ENCODE measurements at regions not wholly inside any gene's neighbourhood (a gene's known extent, or its start where the extent isn't known, plus 50 kb on each side); places are given as distances from the start of the nearest gene placed in this dataset.
"Not testable (repeated sequence)": the region's sequence is repeated elsewhere in the genome, so short reads cannot be mapped to it uniquely, and the experiment has no call there.

DNA sequence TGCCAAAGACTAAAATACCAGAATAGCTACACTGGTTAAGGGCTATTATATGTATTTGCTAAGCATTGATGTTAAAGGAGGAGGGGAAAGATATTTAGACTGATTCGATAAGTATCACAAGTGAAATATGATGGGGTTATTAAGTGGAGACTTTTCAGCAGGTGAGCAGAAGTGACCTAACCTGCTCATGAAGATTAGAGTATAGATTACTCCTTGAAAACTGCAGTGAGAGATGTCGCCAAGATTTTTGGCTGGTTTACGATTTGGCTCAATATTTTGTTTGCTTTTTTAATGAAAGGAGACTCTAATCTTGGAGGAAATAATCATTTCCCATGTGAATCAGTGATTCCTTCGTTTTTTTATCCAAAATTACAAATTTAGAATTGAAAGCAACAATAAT, 1279.5 kb upstream of the TENM4 start:
- no peak for DNase-seq

DNA sequence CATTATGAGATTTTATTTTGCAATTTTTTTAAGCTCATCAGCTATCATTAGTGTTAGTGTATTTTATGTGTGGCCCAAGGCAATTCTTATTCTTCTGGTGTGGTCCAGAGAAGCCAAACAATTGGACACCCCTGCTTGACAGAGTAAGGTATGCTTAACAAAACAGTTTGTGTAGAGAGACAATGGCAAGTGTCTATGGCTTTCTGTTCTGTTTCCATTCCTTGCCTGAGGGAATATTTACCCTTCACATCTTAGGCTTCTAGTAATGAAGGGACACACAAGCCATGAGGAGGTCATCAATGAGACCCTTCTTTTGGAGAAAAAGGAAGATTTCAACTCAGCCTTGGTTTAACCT, 1278.4 kb upstream of the TENM4 start:
- no peak for DNase-seq

DNA sequence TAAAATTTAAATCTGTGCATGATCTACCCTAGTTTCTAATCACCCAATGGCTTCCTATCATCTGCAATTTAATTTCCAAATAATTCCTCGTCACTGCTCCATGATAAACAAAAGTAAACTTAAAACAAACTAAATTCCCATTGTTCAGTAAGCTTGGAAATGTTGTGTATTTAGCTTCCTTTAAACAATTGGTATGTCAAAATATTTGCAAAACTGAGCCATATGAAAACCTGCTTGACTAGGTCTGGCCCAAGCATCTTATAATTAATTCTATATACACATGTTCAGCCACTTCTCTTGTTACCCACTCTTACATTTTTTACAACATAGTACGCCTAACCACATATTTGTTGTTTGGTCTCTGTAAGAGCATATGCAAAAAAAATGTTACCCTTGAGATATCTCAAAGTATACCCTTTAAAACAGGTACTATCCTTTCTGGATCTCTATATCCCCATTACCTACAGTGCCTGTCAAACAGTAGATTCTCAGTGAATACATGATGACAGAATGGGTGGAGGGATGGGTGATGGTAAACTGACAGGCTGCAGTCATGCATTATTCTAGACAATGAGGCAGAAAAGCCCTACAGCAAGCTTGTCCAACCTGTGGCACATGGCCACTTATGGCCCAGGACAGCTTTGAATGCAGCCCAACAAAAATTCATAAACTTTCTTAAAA, 1277.9 kb upstream of the TENM4 start:
- no peak for DNase-seq

DNA sequence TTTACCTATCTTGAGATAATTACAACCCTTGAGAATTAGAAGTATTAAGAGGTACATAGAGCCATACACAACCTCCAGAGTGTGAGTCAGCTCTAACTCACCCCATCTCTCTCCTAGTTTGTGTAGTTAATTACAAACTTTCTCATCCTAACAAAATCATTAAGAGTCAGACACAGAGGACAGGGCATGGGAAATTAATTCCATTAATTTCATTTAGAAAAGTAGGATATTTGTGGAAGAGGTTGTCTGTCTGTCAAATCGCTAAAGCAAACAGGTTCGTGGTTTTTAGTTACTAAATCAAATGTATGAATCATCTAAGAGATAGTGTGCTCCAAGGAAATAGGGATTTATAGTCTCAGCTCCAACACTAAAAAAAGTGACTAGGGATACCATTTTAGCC, 1261.4 kb upstream of the TENM4 start:
- DNase-seq = no peak

DNA sequence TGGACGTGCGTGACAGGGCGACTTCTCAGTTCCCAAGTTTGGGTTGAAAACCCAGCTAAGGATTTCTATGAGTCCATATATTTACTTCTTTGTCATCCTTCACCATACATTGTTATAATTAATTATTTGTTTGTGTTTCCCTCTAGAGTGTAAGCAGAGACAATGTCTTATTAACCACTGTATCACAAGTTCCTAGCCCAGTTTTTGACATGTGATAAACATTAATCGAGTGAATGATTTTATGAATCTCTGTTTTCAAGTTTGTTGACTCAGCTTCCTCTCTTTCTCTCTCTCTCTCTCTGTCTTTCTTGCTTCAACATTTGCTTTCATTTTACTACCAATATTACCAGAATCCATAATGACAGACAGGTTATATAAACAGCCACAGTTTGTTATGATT, 1259.6 kb upstream of the TENM4 start:
- no peak for DNase-seq

DNA sequence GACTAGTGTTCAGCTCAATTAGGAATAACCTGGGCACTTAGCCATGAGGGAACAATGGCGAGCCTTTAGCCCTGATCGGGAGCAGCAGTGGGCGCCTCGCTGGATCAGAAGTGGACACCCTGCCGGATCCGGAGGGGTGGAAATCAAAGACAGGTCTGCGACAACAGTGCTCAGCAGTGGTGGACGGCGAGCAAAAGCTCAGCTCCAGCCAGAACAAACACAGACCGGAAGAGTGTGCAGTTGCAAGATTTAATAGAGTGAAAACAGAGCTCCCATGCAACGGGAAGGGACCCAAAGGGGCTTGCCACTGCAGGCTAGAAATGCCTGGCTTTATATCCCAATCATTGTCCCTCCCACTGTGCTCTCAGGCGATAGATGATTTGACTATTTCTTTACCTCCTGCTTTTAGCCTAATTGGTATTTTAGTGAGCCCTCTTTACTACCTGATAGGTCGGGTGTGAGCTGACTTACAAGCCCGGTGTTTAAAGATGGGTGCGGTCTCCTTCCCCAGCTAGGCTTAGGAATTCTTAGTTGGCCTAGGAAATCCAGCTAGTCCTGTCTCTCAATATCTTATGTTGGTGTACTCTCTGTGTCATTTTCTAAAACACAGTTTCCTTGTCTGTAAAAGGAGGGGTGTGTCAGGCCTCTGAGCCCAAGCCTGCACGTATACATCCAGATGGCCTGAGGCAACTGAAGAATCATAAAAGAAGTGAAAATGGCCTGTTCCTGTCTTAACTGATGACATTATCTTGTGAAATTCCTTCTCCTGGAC, 1258.8 kb upstream of the TENM4 start:
- DNase-seq = not testable (repeated sequence)

DNA sequence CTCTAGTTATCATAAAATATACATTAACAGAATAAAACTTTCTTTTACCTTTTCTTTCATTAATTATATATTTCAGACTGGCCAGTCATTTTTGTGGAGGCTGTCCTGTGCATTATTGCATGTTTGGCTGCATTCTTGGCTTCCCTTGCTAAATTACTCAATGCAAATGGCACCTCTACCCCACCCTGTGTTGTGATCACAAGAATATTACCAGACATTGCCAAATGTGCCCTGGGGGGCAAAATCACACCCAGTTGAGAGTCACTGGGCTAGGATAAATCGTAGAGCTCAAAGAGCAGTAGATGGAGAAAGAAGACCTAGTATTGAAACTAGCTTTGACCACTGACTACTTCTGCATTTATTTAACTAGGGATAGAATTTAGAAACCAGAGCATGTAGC, 1257.8 kb upstream of the TENM4 start:
- no peak for DNase-seq

DNA sequence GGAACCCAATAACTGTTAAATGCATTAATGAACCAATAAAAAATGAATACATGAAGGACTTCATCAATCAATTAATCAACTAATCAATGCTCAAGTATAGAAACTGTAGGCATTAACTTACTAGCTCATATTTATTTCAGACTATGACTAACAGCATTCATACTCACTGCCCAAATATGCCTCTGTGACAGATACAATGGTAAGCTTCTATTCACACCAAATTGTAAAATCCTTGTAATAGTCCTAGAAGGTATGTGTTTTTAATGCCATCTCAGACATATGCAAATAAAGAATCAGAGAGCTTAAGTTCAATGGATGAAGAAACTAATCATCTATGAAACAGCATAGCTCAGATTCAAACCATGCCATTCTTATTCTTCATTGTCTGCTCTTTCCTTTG, 1253.6 kb upstream of the TENM4 start:
- DNase-seq = no peak

DNA sequence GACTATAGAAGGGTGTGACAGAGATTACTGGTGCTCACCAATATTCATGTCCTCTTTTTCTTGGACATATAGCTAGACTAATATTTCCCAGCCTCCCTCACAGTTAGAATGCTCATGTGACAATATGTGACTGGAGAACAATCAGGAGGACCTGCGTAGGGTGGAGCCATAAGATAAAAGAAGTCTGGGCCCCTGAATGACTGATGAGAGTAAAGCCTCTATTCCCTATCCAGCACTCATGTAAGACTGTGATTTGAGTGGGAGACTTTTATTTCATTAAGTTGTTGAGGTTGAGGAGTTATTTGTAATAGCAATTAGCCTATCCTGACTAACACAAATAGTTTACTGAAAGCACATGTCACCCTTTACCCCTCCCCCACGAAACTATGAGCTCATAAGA, 1247.1 kb upstream of the TENM4 start:
- no peak for DNase-seq

DNA sequence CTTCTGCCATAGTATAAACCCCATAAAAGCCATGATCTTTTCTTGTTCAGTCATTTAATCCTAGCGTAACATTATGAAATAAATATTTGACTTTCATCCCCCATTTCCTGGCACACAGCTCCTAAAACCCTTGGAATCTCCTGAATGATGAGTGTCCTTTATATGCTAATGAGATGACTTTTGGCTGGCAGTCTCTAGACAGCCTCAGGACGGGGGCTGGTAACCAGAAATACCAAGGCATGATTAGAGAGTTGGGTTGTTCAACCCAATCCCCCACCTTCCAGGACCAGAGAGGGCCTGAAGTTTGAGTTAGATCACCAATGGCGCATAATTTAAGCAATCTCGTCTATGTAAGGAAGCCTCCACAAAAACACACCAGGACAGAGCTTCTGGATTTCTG, 1246.1 kb upstream of the TENM4 start:
- DNase-seq = no peak

DNA sequence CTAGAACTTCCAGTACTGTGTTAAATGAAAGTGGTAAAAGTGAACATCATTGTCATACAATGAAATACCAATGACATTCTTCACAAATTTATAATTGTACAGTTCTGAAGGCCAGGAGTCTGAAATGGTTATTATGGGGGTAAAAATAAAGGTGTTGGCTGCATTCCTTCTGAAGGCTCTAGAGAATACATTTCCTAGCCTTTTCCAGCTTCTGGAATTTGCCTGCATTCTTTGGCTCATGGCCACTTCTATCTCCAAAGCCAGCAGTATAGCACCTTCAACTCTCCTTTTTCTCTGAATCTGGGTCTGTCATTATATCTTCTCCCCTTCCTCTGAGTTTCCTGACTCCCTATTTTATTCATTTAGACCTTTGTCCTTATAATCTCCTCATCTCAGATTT, 1232.7 kb upstream of the TENM4 start:
- DNase-seq = no peak

DNA sequence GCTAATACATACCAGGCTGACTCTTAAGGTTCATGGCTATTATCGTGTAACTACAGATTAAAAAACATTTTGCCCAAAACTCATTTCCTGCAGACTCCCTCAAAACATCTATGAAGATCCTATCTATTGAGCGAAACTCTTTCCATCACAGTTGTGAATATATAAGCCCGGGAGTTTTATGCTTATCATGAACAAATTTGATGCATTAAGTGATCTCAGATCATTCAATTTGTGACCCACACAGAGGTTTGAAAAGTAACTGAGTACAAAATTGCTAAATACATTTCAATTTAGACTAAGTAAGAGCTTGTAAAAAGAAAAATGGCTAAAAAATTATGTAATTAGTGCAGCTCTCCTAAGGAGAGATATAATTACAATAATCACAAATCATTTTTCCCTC, 1228.8 kb upstream of the TENM4 start:
- DNase-seq = no peak

DNA sequence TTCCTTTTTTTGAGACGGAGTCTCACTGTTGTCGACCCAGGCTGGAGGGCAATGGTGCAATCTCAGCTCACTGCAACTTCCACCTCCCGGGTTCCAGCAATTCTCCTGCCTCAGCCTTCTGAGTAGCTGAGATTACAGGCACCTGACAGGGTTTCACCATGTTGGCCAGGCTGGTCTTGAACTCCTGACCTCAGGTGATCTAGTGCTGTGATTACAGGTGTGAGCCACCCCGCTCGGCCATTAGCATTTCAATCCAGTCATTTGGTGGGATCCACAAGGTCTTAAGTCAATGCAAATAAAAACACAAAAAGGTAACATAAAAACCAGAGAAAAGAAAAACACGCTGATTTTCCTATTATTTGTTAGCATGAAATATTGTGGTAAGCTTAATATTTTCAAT, 1227.2 kb upstream of the TENM4 start:
- no peak for DNase-seq

DNA sequence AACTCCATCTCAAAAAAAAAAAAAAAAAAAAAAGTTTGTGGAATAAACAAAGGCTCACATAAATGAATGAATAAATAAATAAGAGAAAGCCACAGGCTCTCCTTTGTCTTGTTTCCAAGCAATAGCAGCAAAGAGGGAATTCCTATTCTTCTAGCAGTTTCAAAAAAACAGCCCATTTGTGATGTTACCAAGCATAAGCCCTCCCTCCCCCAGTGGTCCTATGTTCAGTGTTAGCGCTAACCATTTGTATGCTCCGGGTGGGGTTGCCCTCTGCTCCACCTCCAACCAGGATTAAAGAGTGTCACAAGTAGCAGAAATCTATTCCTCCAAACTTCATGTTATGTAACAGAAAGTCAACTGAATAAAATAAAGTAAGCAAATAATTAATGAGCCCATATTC, 1215.0 kb upstream of the TENM4 start:
- no peak for DNase-seq

DNA sequence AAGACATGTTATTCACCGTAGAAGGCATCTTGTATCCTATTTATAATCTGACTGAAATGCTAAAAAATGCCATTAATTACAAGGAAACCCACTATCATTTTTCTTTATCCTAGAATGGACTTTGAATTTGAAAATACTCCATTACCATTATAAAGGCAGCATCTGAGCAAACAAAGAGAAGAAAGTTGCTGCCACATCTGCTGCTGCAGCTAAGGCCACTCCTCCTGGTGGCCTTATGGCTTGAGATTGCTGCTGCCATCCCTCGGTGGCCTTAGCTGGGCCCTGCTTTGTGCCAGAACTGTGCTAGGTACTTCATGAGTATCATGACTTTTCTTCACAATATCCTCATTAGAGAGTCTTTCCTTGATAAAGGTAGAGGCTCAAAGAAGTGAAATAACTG, 1210.1 kb upstream of the TENM4 start:
- DNase-seq = no peak

DNA sequence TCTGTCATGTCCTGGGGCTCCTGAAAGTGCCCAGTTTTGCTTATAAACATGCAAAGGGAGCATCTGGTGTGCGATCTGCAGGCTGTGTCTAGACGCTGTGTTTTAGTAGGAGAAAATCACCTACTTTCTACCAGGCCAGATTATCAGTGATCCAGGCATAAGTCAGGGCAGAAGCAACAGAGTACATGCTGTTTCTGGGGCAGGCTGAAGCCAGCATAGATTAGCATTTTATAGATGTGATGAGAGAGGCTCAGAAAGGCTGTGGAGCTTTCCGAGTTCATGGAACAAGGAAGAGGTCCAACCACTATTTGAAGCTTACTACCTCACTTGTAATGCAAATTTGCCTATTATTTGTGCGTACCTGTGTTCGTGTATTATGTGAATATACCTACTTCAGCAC, 1208.4 kb upstream of the TENM4 start:
- no peak for DNase-seq

DNA sequence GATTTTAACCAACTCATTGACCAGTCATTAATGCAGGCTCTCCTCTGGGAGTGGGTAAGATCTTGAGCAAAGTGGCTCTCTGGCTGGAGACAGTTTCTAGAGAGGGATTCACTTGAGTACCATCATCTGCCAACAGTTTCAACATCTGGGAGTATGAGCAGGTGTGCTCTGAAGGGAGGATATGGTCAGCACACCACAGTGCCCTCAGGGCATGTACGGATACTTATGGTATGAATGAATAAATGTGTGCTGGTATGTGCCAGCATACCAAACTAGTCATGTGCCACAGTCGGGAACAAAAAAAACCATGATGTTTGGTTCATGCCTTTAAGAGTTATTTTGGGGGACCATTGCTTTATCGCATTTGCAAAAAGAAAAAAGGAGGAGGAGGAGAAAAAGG, 1197.5 kb upstream of the TENM4 start:
- DNase-seq = no peak

DNA sequence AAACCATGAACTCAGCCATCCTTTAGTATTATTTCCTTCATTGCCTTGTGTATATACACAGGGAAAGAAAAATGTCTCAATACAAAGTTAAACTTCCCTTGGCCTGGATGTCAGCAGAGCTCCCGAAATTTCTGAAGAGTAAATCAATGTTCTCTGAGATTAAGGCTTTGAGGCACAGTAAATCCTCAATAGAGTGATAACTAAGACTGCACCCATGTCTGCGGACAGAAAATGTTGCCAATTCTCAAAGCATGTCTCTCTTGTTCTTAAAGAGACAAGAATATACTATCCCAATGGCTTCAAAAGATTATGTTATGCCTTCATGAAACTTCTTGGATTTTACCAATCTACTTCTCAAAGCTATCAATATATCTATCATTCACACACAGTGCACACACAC, 1196.7 kb upstream of the TENM4 start:
- no peak for DNase-seq

DNA sequence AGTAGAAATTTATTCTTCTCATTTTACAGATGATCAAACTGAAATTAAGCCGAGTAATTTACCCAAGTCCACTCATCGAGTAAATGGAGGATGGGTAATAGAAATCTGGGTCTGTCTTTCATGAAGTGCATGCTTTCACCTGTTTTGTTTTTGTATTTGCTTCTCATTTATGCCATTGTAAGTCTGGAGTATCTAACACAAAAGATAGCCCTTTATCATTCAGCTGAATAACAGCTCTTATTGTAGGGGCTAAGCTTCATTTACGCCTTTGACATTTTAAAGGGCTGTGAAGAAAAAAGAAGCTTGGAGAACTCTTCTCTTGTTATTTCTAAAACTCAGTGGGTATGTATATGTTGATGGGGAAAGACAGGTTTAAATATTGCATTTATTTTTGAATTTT, 1196.2 kb upstream of the TENM4 start:
- DNase-seq = no peak

DNA sequence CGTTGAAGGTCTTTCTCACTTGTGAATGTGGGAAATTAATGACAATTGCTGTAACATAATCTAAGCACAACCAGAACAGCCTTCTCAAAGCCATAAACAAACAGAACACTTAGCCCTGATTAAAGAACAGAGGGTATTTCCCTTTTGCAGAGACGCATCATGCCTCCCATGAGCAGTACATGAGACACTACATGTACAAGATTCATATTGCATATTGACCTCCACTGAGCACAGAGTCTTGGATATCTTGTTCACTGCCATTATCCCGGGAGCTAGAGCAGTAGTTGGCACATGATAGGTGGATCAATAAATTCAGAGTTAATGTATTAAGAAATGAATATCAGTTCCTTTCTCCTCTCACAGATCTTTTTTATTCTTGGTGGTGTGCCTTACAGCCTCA, 1194.3 kb upstream of the TENM4 start:
- no peak for DNase-seq

DNA sequence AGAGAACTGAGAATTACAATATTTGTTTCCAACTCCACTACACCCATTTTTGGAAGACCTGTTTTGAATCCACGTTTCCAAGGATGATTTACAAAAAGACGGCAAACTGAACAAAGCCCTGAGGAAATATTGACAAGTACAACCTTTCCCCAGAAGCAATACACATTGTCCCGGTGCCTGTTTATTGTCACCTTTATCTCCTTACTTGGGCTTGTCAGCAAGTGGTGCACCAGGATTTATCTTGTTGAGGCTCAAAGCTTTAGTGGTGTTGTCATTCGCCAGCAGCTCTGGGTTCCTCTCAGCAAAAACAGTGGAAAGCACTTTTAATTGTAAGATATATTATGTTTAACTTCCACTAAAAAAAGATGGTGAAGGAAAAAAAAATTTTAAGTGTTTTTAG, 1191.9 kb upstream of the TENM4 start:
- DNase-seq = no peak

DNA sequence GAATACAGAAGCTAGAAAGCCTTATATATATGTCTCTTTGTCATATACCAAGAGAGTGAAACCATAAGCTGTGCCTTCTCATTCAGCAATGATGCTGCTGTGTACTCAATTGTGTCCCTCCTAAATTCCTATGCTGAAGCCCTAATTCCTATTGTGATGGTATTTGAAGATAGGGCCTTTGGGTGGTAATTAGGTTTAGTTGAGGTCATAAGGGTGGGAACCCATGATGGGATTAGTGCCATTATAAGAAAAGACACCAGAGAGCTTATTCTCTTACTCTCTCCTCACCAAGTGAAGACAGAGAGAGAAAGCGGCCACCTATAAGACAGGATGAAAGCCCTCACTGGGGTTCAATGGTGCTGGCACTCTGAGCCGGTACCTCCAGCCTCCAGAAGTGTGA, 1191.3 kb upstream of the TENM4 start:
- DNase-seq = no peak

DNA sequence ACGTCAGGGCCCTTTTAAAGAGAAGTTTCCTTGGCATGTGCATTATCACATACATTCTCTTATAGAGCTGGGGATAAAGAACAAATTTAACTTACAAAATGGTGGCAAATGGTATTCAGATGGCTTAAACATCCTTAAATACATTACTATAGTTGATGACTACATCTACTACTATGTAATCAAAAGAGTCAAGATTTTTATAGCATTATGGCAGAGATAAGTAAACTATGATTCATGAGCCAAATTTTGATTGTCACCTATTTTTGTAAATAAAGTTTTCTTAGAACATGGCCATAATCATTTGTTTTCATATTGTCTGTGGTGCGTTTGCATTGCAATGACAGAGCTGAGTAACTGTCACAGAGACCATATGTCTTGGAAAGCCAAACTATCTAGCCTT, 1188.6 kb upstream of the TENM4 start:
- DNase-seq = no peak

DNA sequence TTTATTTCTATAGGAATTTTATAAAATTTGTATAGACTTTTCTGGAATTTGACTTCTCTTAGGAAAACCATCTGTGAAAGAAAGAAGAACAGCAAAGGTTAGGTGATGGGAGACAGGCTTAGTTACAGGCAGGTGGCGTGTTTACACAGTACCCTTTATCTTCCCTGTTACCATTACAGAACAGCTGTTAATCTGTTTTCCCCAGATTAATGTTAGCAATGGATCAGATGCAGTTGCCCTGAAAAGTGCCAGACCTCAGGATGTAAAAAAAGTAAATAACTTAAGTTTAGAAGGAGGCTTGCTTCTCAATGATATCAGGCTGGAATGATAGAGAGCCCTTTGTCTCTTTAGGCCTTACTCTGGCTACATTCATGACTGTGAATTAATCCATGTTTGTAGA, 1186.5 kb upstream of the TENM4 start:
- DNase-seq = no peak

DNA sequence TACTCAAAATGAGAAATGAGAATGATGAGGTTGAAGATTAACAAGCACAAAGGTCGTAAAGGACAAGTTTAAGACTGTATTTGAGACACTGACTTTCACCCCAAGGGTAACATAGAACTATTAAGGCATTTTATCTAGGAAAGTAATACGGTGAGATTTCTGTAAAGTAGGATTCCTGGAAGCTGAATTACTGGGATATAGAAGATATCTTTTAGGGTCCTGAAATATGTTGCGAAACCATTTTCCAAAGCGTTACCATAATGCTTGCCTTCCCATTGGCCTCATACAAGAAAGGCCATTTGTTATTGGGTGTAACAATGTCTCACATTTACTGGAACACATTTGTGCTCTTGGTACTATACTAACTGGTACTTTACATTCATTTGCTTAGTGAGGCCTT, 1185.9 kb upstream of the TENM4 start:
- no peak for DNase-seq

Data from NCI-H2171 treated with DMSO at 0.1 percent for 48 hours (cell line).